AG10803 (cell line): ENCODE measurements at regions not wholly inside any gene's neighbourhood (a gene's known extent, or its start where the extent isn't known, plus 50 kb on each side); places are given as distances from the start of the nearest gene placed in this dataset.

Experiments
- DNase-seq: peaks from one replicate; pipeline ENCODE4 v3.0.0; 2010; ENCODE audit warnings: low read depth
- H3K4me3 ChIP-seq: 2 replicates; pipeline ENCODE4 v1.5.1; 2011; ENCODE audit warnings: mild to moderate bottlenecking, low read length, control low read depth
- TF ChIP-seq, protein P1 (sequence below): conservative IDR thresholded peaks from 2 replicates; pipeline ENCODE4 v1.5.1; 2011; ENCODE audit warnings: mild to moderate bottlenecking, low read length, control low read depth, inconsistent platforms

DNA sequence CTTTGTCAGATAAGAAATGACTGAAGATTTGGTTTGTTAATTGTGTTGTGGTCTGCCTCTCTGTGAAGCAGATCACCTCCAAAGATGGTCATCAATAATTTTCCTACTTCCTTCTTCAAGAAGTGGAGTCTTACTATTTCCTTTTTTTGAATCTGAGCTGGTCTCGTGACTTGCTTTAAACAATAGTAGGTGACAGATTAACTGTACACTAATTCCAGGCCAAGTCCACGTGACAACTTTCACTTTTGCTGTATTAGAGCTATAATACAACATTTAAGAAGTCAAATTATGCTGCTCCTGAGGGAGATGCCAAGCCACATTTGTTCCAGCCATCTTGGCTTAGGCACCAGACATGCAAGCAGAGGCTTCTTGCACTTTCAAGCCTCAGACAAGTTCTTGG, 393.8 kb upstream of the GRID2 start:
- TF ChIP-seq, protein P1, sequence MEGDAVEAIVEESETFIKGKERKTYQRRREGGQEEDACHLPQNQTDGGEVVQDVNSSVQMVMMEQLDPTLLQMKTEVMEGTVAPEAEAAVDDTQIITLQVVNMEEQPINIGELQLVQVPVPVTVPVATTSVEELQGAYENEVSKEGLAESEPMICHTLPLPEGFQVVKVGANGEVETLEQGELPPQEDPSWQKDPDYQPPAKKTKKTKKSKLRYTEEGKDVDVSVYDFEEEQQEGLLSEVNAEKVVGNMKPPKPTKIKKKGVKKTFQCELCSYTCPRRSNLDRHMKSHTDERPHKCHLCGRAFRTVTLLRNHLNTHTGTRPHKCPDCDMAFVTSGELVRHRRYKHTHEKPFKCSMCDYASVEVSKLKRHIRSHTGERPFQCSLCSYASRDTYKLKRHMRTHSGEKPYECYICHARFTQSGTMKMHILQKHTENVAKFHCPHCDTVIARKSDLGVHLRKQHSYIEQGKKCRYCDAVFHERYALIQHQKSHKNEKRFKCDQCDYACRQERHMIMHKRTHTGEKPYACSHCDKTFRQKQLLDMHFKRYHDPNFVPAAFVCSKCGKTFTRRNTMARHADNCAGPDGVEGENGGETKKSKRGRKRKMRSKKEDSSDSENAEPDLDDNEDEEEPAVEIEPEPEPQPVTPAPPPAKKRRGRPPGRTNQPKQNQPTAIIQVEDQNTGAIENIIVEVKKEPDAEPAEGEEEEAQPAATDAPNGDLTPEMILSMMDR: no peak
- no peak overlapping the region for H3K4me3 ChIP-seq
- no peak for DNase-seq

DNA sequence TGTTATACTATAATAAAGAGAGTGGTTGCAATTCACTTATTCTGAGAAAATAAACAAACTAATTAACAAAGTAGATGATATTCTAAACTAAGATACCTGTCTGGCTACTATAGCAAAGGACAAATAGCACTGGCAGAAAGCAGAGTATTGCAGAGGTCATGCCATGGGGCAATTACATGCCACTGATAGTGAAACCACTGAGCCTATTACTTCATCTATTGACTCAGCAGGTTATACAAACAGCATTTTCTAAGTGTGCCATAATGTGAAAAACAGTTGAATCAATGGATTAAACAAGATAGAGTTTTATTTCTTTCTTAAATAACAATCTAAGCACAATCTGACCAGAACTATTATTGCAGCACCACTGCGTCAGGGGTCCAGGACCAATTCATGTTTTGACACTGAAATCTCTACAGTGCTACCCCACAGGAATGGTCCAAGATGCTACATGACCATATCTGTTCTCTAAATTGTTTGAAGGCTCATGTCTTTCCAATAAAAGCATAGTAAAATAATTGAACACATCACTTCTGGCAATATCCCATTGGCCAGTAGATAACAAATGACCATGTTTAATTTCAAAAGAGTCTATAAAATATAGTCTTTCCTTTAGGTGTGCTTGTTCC, 389.5 kb upstream of the GRID2 start:
- no peak overlapping the region for H3K4me3 ChIP-seq
- no peak for DNase-seq
- TF ChIP-seq, protein P1: no peak

DNA sequence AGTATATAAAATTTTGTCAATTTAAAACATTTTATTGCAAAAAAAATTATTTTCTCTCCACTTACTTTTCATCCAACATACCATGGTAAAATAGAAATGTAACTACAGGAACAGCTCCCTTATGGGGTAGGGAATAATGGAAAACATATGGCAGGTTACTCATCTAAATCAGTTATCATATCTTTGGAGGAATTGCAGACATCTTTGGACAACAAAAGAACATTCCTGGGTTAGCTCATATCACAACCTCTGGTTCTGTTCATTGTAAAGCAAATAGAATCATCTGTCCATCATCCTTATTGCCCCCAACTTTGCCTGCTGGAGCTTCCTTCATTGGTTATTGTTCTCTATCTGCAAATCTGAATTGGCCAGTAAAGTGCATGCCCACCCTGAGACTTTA, 387.5 kb upstream of the GRID2 start:
- TF ChIP-seq, protein P1: no peak
- no peak overlapping the region for H3K4me3 ChIP-seq
- DNase-seq: no peak

DNA sequence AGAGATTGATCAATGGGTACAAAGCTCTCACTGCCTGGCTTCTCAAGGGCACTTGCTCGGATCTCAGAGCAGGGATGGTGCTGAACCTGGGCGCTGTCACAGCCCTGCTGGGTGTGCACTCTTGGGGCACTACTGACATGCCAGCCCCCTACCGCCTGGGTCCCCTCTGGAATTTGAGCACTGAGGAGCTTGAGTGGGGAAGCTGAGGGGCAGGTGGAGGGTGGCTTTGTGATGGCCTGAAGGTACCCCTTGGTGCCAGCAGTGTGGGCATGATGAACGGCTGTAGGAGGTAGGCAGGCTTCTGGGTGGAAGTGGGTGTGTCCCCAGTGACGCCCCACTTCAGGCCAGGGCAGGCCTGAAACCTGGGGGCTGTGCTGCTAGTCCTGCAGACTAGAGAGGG, 379.1 kb upstream of the GRID2 start:
- TF ChIP-seq, protein P1: no peak
- no peak for DNase-seq
- no peak overlapping the region for H3K4me3 ChIP-seq

DNA sequence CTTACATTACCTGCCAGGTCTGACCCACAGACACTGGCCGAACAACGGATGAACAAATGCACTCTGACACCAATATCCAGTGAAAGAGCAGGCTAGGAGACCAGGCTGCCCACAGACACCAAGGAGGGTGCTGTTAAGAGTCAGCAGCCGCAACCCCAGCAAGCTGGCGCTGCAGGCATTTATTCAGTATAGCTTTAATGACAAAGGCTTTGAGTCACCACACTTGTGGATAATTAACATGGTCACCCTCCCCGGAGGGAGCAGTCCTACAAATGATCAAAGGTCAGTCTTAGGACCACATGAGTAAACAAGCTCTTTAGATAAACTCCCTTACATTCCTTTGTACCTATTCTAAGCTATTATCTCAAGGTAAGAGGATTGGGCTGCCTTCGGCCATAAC, 368.5 kb upstream of the GRID2 start:
- no peak for DNase-seq
- TF ChIP-seq, protein P1: no peak
- no peak overlapping the region for H3K4me3 ChIP-seq

DNA sequence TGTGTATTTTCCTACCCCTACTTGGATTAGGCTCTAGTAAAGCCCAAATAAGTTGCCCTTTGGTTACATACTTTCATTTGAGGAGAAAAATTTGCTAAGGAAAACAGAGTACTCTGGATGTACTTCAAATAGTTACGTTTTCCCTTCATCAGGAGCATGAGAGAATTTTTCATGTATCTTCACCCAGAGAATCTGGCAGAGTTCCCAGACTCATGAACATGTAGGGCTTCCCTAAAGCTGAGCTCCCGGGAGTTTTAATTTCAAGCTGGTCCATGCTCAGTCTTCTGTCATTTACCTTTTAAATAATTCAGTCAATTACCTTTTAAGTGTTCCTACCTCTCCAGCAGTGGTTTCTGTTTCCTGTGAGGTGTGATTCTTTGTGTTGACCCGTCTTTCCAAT, 367.5 kb upstream of the GRID2 start:
- TF ChIP-seq, protein P1: no peak
- no peak overlapping the region for H3K4me3 ChIP-seq
- no peak for DNase-seq

DNA sequence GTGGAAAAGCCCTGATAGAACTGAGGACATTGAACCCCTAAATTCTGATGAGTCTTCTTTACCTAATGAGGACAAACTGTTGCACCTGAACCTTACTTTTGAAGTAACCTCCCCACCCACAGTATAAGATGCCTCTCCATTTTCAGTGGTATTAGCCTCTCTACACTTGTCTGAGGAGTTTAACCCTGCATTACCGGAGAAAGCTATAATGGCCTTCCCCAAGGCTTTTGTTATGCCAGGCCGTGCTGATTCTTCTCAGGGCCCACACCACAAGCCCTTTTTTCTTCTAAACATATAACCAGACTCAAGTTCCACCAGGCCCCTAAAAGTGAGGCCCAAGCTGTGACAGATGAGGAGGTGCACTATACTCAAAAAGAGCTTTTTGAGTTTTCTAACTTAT, 345.8 kb upstream of the GRID2 start:
- TF ChIP-seq, protein P1: no peak
- H3K4me3 ChIP-seq: no peak overlapping the region
- DNase-seq: no peak
